AG09319 (cell line): ENCODE measurements at regions not wholly inside any gene's neighbourhood (a gene's known extent, or its start where the extent isn't known, plus 50 kb on each side); places are given as distances from the start of the nearest gene placed in this dataset.
A peak's percentile ranks its signal among the peaks of the same experiment; 100 is the strongest.

Source experiments
- DNase-seq: peaks from one replicate; pipeline ENCODE4 v3.0.0-alpha.2; 2010; ENCODE audit warnings: low read depth; ENCODE audit errors: extremely low read depth
- CTCF ChIP-seq: IDR thresholded peaks from 2 replicates; pipeline ENCODE4 v1.5.1; 2011; ENCODE audit warnings: low read depth, mild to moderate bottlenecking, inconsistent platforms, low read length, moderate library complexity

GRCh38 chr12:88327276-88327675, 185.2 kb downstream of the TMTC3 start:
- no peak for TF ChIP-seq CTCF
- no peak for DNase-seq

GRCh38 chr12:88328090-88328489, 186.0 kb downstream of the TMTC3 start:
- TF ChIP-seq CTCF, result no peak
- DNase-seq, result no peak

- no peak for DNase-seq
- no peak for TF ChIP-seq CTCF
Observed at GRCh38 chr12:88329833-88330232, 187.7 kb downstream of the TMTC3 start.

GRCh38 chr12:88334271-88334670, 192.2 kb downstream of the TMTC3 start:
- TF ChIP-seq CTCF, result no peak
- DNase-seq, result no peak

- no peak for DNase-seq
- no peak for TF ChIP-seq CTCF
Observed at GRCh38 chr12:88336076-88336739, 194.1 kb downstream of the TMTC3 start.

- no peak for DNase-seq
- no peak for TF ChIP-seq CTCF
Observed at GRCh38 chr12:88338486-88338885, 196.4 kb downstream of the TMTC3 start.

GRCh38 chr12:88339254-88339949, 197.3 kb downstream of the TMTC3 start:
- TF ChIP-seq CTCF, result no peak
- DNase-seq, result peak; percentile 23
